Osteoblast (primary cell): ENCODE measurements at regions not wholly inside any gene's neighbourhood (a gene's known extent, or its start where the extent isn't known, plus 50 kb on each side); places are given as distances from the start of the nearest gene placed in this dataset.

ENCODE experiments used
- DNase-seq: peaks from one replicate; pipeline ENCODE4 v3.0.0; 2011; ENCODE audit warnings: low spot score, mixed read lengths; ENCODE audit not compliant: insufficient read length; ENCODE audit errors: missing footprints
- H2AFZ ChIP-seq: 2 replicates; pipeline ENCODE4 v1.6.0; 2011; ENCODE audit warnings: mild to moderate bottlenecking, low read length
- H3K27ac ChIP-seq: 2 replicates; pipeline ENCODE4 v1.5.1; 2011; ENCODE audit warnings: mild to moderate bottlenecking, low read depth, low read length, moderate library complexity
- H3K27me3 ChIP-seq: 2 replicates; pipeline ENCODE4 v1.6.0; 2012; ENCODE audit warnings: mild to moderate bottlenecking, control low read depth, inconsistent platforms, low read length, moderate library complexity; ENCODE audit not compliant: insufficient read depth
- H3K36me3 ChIP-seq: 2 replicates; pipeline ENCODE4 v1.5.1; 2011; ENCODE audit warnings: mild to moderate bottlenecking, low read length, control low read depth, moderate library complexity; ENCODE audit not compliant: insufficient read depth
- H3K4me1 ChIP-seq: 2 replicates; pipeline ENCODE4 v1.5.1; 2011; ENCODE audit warnings: mild to moderate bottlenecking, low read length, control low read depth, moderate library complexity; ENCODE audit not compliant: insufficient read depth
- H3K4me2 ChIP-seq: 2 replicates; pipeline ENCODE4 v1.6.0; 2011; ENCODE audit warnings: mild to moderate bottlenecking, low read length; ENCODE audit not compliant: insufficient read depth
- H3K4me3 ChIP-seq: fragments of 200-600 bp; sonication (generic); 3 replicates; pipeline ENCODE4 v1.5.1; 2012; ENCODE audit warnings: mild to moderate bottlenecking, low read length, inconsistent platforms; ENCODE audit not compliant: insufficient read depth
- H3K79me2 ChIP-seq: 2 replicates; pipeline ENCODE4 v1.6.0; 2012; ENCODE audit warnings: mild to moderate bottlenecking, low read length, control low read depth, inconsistent platforms; ENCODE audit not compliant: insufficient read depth
- H3K9me3 ChIP-seq: 2 replicates; pipeline ENCODE4 v1.5.1; 2011; ENCODE audit warnings: low read depth, low read length, control low read depth
- H4K20me1 ChIP-seq: 2 replicates; pipeline ENCODE4 v1.6.0; 2012; ENCODE audit warnings: mild to moderate bottlenecking, low read length, control low read depth; ENCODE audit not compliant: insufficient read depth
- CTCF ChIP-seq: IDR thresholded peaks from 2 replicates; pipeline ENCODE4 v1.5.1; 2011; ENCODE audit warnings: mild to moderate bottlenecking, low read depth, low read length, moderate library complexity; ENCODE audit errors: extremely low read depth

DNA sequence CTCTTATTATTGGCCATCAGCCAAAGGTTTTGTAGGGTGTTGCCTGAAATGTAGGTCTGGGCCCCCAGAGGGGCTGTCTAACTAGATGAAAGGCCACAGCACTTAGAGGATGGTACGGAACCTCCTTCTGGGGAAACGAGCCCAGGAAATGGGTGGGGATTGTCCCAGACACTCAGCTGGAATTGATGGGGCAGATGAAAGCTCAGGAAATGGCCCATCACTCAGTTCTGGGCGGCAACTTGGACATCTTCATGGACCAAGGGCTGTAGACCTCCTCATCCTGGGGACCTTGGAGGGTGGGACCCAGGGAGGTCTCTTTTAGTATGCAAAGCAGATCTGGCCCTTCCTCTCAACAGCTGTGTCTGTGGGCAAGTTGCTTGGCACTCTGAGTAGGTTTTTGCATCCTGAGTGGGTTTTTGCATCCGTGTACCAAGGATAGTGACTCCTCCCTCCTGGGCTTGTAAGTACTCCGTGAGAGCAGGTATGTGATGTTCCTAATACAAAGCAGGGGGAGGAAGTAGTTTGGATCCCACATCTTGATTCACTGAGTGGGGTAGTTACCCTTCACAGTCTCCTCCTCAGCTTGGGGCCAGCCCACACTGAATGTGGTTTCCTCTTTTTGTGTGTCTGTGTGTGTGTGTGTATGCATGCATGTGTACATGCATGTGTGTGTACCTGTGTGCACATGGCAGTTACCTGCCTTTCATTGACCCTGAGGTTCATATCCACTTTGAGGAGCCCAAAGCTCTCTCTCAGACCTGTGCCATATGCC, 292.0 kb downstream of the RPLP1 start:
- no peak overlapping the region for H3K4me2 ChIP-seq
- H3K27me3 ChIP-seq, result peaks cover 51% of the 10 kb centered on the region

DNA sequence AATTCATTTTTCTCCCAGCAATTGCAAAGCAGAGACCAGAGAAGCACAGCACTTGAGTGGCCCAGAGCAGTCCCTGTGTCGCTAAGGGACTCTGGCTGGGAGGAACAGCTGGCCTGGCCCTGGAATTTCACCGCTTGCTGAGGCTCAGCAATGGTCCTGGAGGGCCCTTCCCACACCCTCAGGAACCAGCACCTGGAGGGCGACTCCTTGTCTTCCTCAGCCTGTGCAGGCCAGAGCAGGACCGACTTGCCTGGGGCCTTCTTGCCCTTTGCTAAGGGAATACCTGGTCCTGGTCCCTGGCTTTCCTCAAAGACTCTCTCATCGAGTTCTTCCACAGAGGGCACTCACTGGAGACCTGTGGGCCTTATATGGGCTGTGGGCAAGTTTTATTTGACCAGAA, 294.6 kb downstream of the RPLP1 start:
- Histone ChIP-seq H3K79me2 (no peaks in the 10 kb centered on the region), H3K9me3 (no peaks in the 10 kb centered on the region), H3K4me3 (no peak overlapping the region), H3K4me1 (no peaks in the 10 kb centered on the region), H3K27ac (no peak overlapping the region), H3K36me3 (no peaks in the 10 kb centered on the region), H4K20me1 (no peaks in the 10 kb centered on the region), H2AFZ (no peak overlapping the region), H3K4me2 (no peak overlapping the region), H3K27me3 (peaks cover 45% of the 10 kb centered on the region)
- no peak for DNase-seq
- no peak for TF ChIP-seq CTCF

More for the DNA sequence above, 292.0 kb downstream of the RPLP1 start:
- no peaks in the 10 kb centered on the region for H3K36me3 ChIP-seq
- peaks cover 2% of the 10 kb centered on the region for H3K9me3 ChIP-seq
- H3K27ac ChIP-seq, result no peak overlapping the region
- no peaks in the 10 kb centered on the region for H4K20me1 ChIP-seq
- no peak for DNase-seq
- H3K4me1 ChIP-seq, result no peaks in the 10 kb centered on the region
- TF ChIP-seq CTCF, result no peak
- no peaks in the 10 kb centered on the region for H3K79me2 ChIP-seq
- no peak overlapping the region for H3K4me3 ChIP-seq
- H2AFZ ChIP-seq, result no peak overlapping the region

DNA sequence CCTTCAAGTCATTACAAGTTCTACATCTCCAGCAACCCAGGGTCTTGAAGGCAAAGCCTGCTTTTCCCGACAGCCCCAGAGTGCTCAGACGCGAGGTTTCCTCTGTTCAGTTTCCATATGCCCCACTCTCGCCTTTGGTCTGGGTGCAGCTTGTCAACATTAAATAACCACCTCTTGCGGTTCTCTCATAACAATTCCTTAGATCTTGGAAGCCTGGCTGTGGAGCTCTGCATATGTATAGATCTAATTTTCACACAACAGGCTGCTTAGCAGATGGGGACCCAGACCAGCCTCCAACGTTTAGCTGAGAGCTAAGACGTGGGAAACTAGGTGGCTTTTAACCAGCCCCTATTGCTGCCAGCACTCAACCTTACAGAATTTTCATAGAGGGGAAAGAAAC, 295.5 kb downstream of the RPLP1 start:
- no peak overlapping the region for H3K27ac ChIP-seq
- H3K9me3 ChIP-seq, result no peaks in the 10 kb centered on the region
- H3K27me3 ChIP-seq, result peaks cover 36% of the 10 kb centered on the region
- H3K4me3 ChIP-seq, result no peak overlapping the region
- TF ChIP-seq CTCF, result no peak
- no peaks in the 10 kb centered on the region for H3K4me1 ChIP-seq
- no peaks in the 10 kb centered on the region for H3K36me3 ChIP-seq
- H2AFZ ChIP-seq, result no peak overlapping the region
- no peak overlapping the region for H3K4me2 ChIP-seq
- H3K79me2 ChIP-seq, result no peaks in the 10 kb centered on the region
- no peak for DNase-seq
- H4K20me1 ChIP-seq, result no peaks in the 10 kb centered on the region

DNA sequence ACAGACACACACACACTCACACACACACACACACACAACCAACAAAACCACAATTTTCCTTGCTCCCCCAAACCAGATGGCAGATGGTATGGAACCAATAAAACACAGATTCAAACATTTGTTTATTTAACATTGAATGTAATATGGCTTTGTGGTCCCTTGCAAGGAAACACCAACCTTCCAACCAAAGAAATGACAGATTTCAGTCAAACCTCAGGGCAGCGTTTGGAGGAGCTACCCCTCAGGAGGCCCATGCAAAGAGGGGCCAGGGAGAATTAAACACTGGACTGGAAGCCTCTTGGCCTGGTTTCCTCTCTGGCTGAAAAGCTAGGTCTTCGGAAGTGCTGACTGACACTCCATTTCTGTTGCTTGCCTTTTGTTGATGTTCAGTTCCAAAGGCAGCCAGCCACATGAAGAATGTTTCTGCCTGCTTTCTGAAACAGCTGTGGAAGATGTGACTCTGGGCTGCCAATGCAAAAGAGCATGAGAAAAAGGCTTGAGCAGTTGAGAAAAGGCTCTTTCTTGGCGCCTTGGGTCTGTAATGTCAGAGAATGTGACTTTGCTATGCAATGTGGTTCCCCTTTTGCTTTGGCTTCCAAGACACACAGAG, 296.1 kb downstream of the RPLP1 start:
- DNase-seq, result no peak
- Histone ChIP-seq H3K79me2 (no peaks in the 10 kb centered on the region), H3K4me3 (no peak overlapping the region), H3K27ac (no peak overlapping the region), H3K36me3 (no peaks in the 10 kb centered on the region), H3K4me1 (no peaks in the 10 kb centered on the region), H2AFZ (no peak overlapping the region), H3K27me3 (peaks cover 33% of the 10 kb centered on the region), H4K20me1 (no peaks in the 10 kb centered on the region), H3K9me3 (no peaks in the 10 kb centered on the region), H3K4me2 (no peak overlapping the region)
- TF ChIP-seq CTCF, result no peak
